Heart left ventricle (tissue), 16 donors: ENCODE measurements at regions not wholly inside any gene's neighbourhood (a gene's known extent, or its start where the extent isn't known, plus 50 kb on each side); places are given as distances from the start of the nearest gene placed in this dataset.
A peak's percentile ranks its signal among the peaks of the same experiment; 100 is the strongest.

Experiments used
- ATAC-seq, 4 donors: fragments of 200-7000 bp; cut with Tn5 transposase; one replicate each; pipeline ENCODE4 v1.9.1; 2020 to 2022; ENCODE audit warnings: moderate library complexity in 4 of 4, mild to moderate bottlenecking in 3 of 4, moderate number of reproducible peaks in 1 of 4
- DNase-seq, 5 donors: peaks; one replicate each; pipeline ENCODE4 v3.0.0-alpha.2; 2020
- H3K27ac ChIP-seq, 12 donors: fragments of 200-600 bp; sonication (generic) in 4 of 12; one replicate each; pipeline versions ENCODE4 v1.5.0 to v1.8.0; 2016 to 2022; ENCODE audit warnings: mild to moderate bottlenecking in 2 of 12
- H3K27me3 ChIP-seq, 9 donors: fragments of 200-600 bp; sonication (generic) in 2 of 9; one replicate each; pipeline versions ENCODE4 v1.5.1 to v1.8.0; 2016 to 2022; ENCODE audit warnings: mild to moderate bottlenecking in 3 of 9
- H3K36me3 ChIP-seq, 9 donors: fragments of 200-600 bp; sonication (generic) in 2 of 9; one replicate each; pipeline versions ENCODE4 v1.5.0 to v1.8.0; 2018 to 2022; ENCODE audit warnings: mild to moderate bottlenecking in 2 of 9
- H3K4me1 ChIP-seq, 12 donors: fragments of 200-600 bp; sonication (generic) in 4 of 12; one replicate each; pipeline versions ENCODE4 v1.5.0 to v1.8.0; 2016 to 2022; ENCODE audit warnings: mild to moderate bottlenecking in 3 of 12
- H3K4me3 ChIP-seq, 12 donors: fragments of 200-600 bp; sonication (generic) in 4 of 12; one replicate each; pipeline versions ENCODE4 v1.5.0 to v1.8.0; 2017 to 2022; ENCODE audit warnings: mild to moderate bottlenecking in 9 of 12, moderate library complexity in 4 of 12
- H3K9me3 ChIP-seq, 12 donors: fragments of 200-600 bp; sonication (generic) in 4 of 12; one replicate each; pipeline versions ENCODE4 v1.5.0 to v1.8.0; 2016 to 2022; ENCODE audit warnings: mild to moderate bottlenecking in 1 of 12
- POLR2A ChIP-seq, 2 donors: fragments of 450-650 bp; IDR thresholded peaks; one replicate each; pipeline ENCODE4 v1.6.1; 2017; ENCODE audit warnings: antibody characterized with exemption in 2 of 2, mild to moderate bottlenecking in 2 of 2, moderate library complexity in 2 of 2
- WGBS, 4 donors: extraction: QIAGEN DNeasy Blood & Tissue Kit in 2 of 4; methylation state at CpG; one replicate each; pipeline versions ENCODE4 v1.1.5 to v1.1.7; 2013 to 2018; 5-methylcytosine and 5-hydroxymethylcytosine counted together
- intact Hi-C, 10 donors: fragments of 100-400 bp; cut with DNase I; formaldehyde crosslinking; loops; one replicate each; pipeline versions ENCODE4 v1.11.1 to v1.14.2; 2022
- TF ChIP-seq, protein P1 (sequence below), 12 donors: fragments of 200-600 bp; sonication (generic) in 4 of 12; IDR thresholded peaks; one replicate each; pipeline versions ENCODE4 v1.5.0 to v1.8.0; 2018 to 2022; ENCODE audit warnings: antibody characterized with exemption in 12 of 12, mild to moderate bottlenecking in 5 of 12
- donor health status: ischemic (EF 13 %, LVEDD 7.1; RV severe dilation, severe dysfunction).
- donor health status: healthy with polysubstance abuse.
- donor health status: DM: no; HTN: yes; CAD: no.
- donor health status: DM: no; HTN: no; CAD: no.
- donor health status: ischemic (EF 25% LVEDD 6.9; RV normal size, moderate dysfunction).
- donor health status: ischemic (EF 25% LVEDD 5.7; RV mildly dilated, moderate dysfunction).
- donor health status: healthy.
- donor health status: DM: yes; HTN: yes; CAD: no.
- donor health status: ischemic (EF 35%, LVEDD 5.7; RV mildly dilated, moderate dysfunction).
- donor health status: nonischemic (EF 11% LVEDD 7.7; RV severe dilation, severe dysfunction).
- donor health status: DM: yes; HTN: yes; CAD: no.
- donor health status: PGD.
- donor health status: ischemic (EF 29% LVEDD 5.4; RV normal size, mild dysfunction).
- donor health status: nonischemic (EF 23%, LVEDD 6.1; RV moderate dilation, normal function).

DNA sequence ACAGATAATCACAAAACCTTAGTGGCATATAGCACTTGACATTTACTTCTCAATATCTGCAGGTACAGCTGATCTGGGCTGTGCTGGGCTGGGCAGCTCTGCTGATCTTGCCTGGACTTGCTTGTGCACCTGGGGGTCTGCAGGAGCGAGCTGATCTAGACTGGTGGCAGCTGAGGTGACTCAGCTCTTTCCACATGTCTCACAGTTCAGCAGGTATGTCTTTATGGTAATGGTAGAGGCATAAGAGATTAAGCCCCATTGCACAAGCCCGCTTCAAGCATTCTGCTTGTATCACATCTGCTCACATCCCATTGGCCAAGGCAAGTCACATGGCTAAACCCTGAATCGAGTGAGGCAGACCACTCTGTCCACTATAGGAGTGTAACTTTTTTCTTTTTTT, 506.7 kb downstream of the BCOR start:
- TF ChIP-seq POLR2A (IDR thresholded peaks at IDR 0.05), result no peak
- TF ChIP-seq, protein P1, sequence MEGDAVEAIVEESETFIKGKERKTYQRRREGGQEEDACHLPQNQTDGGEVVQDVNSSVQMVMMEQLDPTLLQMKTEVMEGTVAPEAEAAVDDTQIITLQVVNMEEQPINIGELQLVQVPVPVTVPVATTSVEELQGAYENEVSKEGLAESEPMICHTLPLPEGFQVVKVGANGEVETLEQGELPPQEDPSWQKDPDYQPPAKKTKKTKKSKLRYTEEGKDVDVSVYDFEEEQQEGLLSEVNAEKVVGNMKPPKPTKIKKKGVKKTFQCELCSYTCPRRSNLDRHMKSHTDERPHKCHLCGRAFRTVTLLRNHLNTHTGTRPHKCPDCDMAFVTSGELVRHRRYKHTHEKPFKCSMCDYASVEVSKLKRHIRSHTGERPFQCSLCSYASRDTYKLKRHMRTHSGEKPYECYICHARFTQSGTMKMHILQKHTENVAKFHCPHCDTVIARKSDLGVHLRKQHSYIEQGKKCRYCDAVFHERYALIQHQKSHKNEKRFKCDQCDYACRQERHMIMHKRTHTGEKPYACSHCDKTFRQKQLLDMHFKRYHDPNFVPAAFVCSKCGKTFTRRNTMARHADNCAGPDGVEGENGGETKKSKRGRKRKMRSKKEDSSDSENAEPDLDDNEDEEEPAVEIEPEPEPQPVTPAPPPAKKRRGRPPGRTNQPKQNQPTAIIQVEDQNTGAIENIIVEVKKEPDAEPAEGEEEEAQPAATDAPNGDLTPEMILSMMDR (IDR thresholded peaks at IDR 0.05), result no peak
- Histone ChIP-seq H3K9me3 (no peaks in the 10 kb centered on the region), H3K27ac (no peak overlapping the region), H3K4me3 (no peak overlapping the region), H3K36me3 (no peaks in the 10 kb centered on the region), H3K27me3 (peaks cover 0 to 13% (median 0%) of the 10 kb centered on the region in 9 donors), H3K4me1 (peaks cover 0 to 3% (median 0%) of the 10 kb centered on the region in 12 donors)
- intact Hi-C loops, result no loop called here
- WGBS, 4 donors, result 76 to 100% (median 86%) methylated on average over 3 of the region's 3 CpGs
- DNase-seq, result no peak
- no peak for ATAC-seq

DNA sequence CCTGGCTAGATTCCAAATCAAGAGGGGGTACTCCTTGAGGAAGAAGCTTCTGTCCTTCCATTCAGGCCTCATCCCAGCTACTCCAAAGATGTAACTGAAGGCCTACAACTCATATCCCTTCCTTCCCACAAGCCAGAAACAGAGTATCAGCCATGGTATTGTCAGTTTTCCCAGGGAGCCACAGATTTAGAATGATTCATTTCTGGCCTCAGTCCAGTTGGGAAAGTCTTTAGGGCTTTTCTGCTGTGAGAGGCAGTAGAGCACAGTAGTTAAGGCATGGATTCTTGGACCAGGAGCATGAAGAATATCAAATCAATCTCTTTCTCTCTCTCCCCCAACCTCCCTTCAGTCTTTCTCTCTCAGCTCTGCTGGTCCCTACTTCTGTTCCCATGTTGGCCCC, 505.0 kb downstream of the BCOR start:
- H3K4me3 ChIP-seq, result no peak overlapping the region
- no peaks in the 10 kb centered on the region for H3K36me3 ChIP-seq
- ATAC-seq, result peak in 1 of 4 donors; percentile 33
- no peak overlapping the region for H3K27ac ChIP-seq
- intact Hi-C loops, result no loop called here
- peaks cover 0 to 14% (median 0%) of the 10 kb centered on the region in 9 donors for H3K27me3 ChIP-seq
- H3K4me1 ChIP-seq, result peaks cover 0 to 3% (median 0%) of the 10 kb centered on the region in 12 donors
- TF ChIP-seq, protein P1 (IDR thresholded peaks at IDR 0.05), result no peak
- peak in 1 of 5 donors; percentile 8 for DNase-seq
- no peaks in the 10 kb centered on the region for H3K9me3 ChIP-seq

DNA sequence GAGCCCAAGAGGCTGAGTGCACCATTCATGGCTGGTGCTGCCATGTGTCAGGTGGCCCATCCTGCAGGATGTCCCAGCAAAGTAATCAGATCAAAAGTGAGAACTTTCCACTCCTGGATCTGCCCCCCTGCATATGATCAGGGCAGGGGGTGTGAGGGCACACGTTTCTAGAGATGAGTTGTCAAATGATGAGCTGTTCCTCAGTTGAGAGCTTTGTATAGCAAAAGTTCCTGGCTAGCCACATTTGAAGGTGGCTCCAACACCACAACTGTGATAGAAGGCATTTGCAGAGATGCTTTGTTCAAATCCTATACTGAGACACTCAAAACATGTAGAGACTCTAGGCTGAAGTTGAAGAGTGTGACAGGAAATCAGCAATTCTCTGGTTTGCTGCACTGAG, 501.8 kb downstream of the BCOR start:
- no peak overlapping the region for H3K4me3 ChIP-seq
- intact Hi-C loops, result no loop called here
- ATAC-seq (no peak), DNase-seq (no peak)
- no peak overlapping the region for H3K27ac ChIP-seq
- H3K27me3 ChIP-seq, result peaks cover 0 to 12% (median 0%) of the 10 kb centered on the region in 9 donors
- H3K9me3 ChIP-seq, result no peaks in the 10 kb centered on the region
- H3K4me1 ChIP-seq, result peaks cover 0 to 3% (median 0%) of the 10 kb centered on the region in 12 donors
- WGBS, 4 donors, result 33 to 83% (median 66%) methylated on average over 1 of the region's 1 CpG
- TF ChIP-seq, protein P1 (IDR thresholded peaks at IDR 0.05), result no peak
- TF ChIP-seq POLR2A (IDR thresholded peaks at IDR 0.05), result no peak
- no peaks in the 10 kb centered on the region for H3K36me3 ChIP-seq

DNA sequence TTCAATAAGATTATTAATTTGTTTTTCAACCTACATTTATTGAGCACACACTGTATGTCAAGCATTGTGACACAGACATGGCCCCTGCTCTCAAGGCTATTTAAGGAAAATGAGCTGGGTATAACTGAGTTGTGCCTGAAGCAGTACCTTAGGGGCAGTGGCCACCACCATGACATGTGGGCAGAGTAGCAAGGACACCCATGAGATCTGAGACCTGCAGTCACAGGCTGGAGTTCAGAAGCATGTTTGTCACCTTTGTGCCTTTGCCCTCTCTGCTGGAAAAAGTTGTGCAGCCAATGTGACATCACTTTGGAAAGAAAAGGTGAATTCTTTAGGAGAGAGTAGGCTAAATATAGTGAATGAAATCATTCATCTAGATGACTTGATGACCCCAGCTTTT, 501.3 kb downstream of the BCOR start:
- Histone ChIP-seq H3K27me3 (peaks cover 0 to 11% (median 0%) of the 10 kb centered on the region in 9 donors), H3K4me1 (peaks cover 0 to 3% (median 0%) of the 10 kb centered on the region in 12 donors), H3K4me3 (no peak overlapping the region), H3K36me3 (no peaks in the 10 kb centered on the region), H3K27ac (no peak overlapping the region), H3K9me3 (no peaks in the 10 kb centered on the region)
- DNase-seq (no peak), ATAC-seq (no peak)
- TF ChIP-seq, protein P1 (IDR thresholded peaks at IDR 0.05), result no peak
- no peak for TF ChIP-seq POLR2A (IDR thresholded peaks at IDR 0.05)
- intact Hi-C loops, result no loop called here
